Loucy (cell line): ENCODE measurements at regions not wholly inside any gene's neighbourhood (a gene's known extent, or its start where the extent isn't known, plus 50 kb on each side); places are given as distances from the start of the nearest gene placed in this dataset.

Experiments
- EZH2phosphoT487 ChIP-seq: fragments of 200-600 bp; IDR thresholded peaks from 2 replicates; pipeline ENCODE4 v1.6.1; 2018; ENCODE audit warnings: antibody characterized with exemption, mild to moderate bottlenecking, moderate library complexity, borderline replicate concordance
- TF ChIP-seq, protein P1 (sequence below): fragments of 200-600 bp; sonication (generic); conservative IDR thresholded peaks from 2 replicates; pipeline ENCODE4 v1.5.1; 2014; ENCODE audit warnings: mild to moderate bottlenecking, antibody characterized with exemption, low read length

DNA sequence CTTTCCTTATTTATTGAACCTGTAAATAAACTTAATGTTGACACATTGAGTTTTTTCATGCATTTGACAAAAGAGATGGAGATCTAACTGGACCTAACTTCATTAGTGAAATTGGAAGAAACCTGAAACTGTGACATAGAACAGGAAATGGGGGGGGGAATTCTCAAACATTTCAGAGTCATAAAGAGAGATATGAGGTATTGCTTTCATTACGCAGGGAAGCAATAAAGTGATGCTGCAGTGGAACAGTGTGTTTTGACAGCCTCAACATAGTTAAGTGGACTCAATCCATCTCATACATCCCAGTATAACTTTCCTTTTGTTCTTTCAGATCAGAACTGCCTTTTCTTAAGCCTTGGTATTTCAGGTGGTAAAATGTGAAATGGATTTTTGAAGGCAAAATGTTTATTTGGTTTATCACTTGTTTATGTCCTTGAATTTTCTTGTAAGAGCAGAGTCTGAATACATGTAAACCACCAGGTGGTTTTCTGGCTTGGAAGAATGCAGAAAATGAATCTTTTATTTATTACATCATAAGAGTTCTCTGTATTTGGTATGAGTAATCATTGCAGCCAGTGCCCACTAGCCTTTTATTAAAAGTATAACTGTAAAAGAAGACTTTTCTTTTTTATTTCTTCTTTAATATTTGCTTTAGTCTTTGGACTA lies 132.5 kb downstream of the ZNF326 start:
- TF ChIP-seq, protein P1, sequence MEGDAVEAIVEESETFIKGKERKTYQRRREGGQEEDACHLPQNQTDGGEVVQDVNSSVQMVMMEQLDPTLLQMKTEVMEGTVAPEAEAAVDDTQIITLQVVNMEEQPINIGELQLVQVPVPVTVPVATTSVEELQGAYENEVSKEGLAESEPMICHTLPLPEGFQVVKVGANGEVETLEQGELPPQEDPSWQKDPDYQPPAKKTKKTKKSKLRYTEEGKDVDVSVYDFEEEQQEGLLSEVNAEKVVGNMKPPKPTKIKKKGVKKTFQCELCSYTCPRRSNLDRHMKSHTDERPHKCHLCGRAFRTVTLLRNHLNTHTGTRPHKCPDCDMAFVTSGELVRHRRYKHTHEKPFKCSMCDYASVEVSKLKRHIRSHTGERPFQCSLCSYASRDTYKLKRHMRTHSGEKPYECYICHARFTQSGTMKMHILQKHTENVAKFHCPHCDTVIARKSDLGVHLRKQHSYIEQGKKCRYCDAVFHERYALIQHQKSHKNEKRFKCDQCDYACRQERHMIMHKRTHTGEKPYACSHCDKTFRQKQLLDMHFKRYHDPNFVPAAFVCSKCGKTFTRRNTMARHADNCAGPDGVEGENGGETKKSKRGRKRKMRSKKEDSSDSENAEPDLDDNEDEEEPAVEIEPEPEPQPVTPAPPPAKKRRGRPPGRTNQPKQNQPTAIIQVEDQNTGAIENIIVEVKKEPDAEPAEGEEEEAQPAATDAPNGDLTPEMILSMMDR: no peak
- no peak for TF ChIP-seq EZH2phosphoT487
